ENCODE measurements at regions not wholly inside any gene's neighbourhood (a gene's known extent, or its start where the extent isn't known, plus 50 kb on each side); places are given as distances from the start of the nearest gene placed in this dataset.

GRCh38 chr2:5834501-5834900 lies 142.3 kb downstream of the SOX11 start:
- no peaks in the 10 kb centered on the region for H3K27me3 ChIP-seq (ENCODE audit: control insufficient read depth in 2 of 2, insufficient read depth in 2 of 2, low read length in 2 of 2)
- no peak overlapping the region for H3K4me3 ChIP-seq (ENCODE audit: low read length in 2 of 2)
- H3K27ac ChIP-seq (ENCODE audit: low read depth in 2 of 2, low read length in 2 of 2) = no peak overlapping the region
- no peak overlapping the region for H3K9ac ChIP-seq (ENCODE audit: low read depth in 1 of 2, low read length in 2 of 2)
- no peaks in the 10 kb centered on the region for H3K4me1 ChIP-seq (ENCODE audit: control insufficient read depth in 2 of 2, insufficient read depth in 2 of 2, low read length in 2 of 2)
- H3K9me3 ChIP-seq (ENCODE audit: control insufficient read depth in 2 of 2, low read length in 2 of 2) = no peaks in the 10 kb centered on the region
- no peaks in the 10 kb centered on the region for H3K36me3 ChIP-seq (ENCODE audit: control insufficient read depth in 2 of 2, insufficient read depth in 2 of 2, low read length in 2 of 2)

- Histone ChIP-seq H3K4me1 (ENCODE audit: control insufficient read depth in 2 of 2, insufficient read depth in 2 of 2, low read length in 2 of 2) (no peaks in the 10 kb centered on the region), H3K27me3 (ENCODE audit: control insufficient read depth in 2 of 2, insufficient read depth in 2 of 2, low read length in 2 of 2) (no peaks in the 10 kb centered on the region), H3K27ac (ENCODE audit: low read depth in 2 of 2, low read length in 2 of 2) (no peak overlapping the region), H3K36me3 (ENCODE audit: control insufficient read depth in 2 of 2, insufficient read depth in 2 of 2, low read length in 2 of 2) (no peaks in the 10 kb centered on the region), H3K9me3 (ENCODE audit: control insufficient read depth in 2 of 2, low read length in 2 of 2) (peaks cover 0 to 2% of the 10 kb centered on the region in 2 donors), H3K4me3 (ENCODE audit: low read length in 2 of 2) (no peak overlapping the region), H3K9ac (ENCODE audit: low read depth in 1 of 2, low read length in 2 of 2) (no peak overlapping the region)
These were observed 147.4 kb downstream of the SOX11 start for GRCh38 chr2:5839550-5839949.

DNA sequence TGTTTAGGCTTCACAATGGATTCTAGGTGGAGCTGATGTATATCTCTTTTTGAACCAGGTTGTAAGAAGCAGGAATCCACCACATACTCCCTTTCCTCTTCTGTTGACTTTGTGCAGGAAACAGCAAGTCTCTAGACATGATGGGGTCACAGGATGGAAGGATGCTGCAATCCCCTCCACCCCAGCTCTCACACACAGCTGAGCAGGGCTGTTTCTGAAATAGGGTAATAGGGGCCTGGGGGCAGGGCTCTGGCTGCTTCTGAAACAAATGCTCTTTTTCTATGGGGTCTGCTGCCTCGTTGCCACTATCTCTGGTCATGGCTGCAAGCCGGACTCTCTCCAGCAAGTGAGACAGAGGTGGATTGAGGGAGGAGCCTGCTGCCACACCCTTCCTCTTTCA lies 148.9 kb downstream of the SOX11 start:
- no peaks in the 10 kb centered on the region for H3K27me3 ChIP-seq (ENCODE audit: control insufficient read depth in 2 of 2, insufficient read depth in 2 of 2, low read length in 2 of 2)
- peaks cover 0 to 2% of the 10 kb centered on the region in 2 donors for H3K9me3 ChIP-seq (ENCODE audit: control insufficient read depth in 2 of 2, low read length in 2 of 2)
- no peaks in the 10 kb centered on the region for H3K36me3 ChIP-seq (ENCODE audit: control insufficient read depth in 2 of 2, insufficient read depth in 2 of 2, low read length in 2 of 2)
- H3K9ac ChIP-seq (ENCODE audit: low read depth in 1 of 2, low read length in 2 of 2) = no peak overlapping the region
- no peak overlapping the region for H3K27ac ChIP-seq (ENCODE audit: low read depth in 2 of 2, low read length in 2 of 2)
- H3K4me3 ChIP-seq (ENCODE audit: low read length in 2 of 2) = no peak overlapping the region
- no peaks in the 10 kb centered on the region for H3K4me1 ChIP-seq (ENCODE audit: control insufficient read depth in 2 of 2, insufficient read depth in 2 of 2, low read length in 2 of 2)

DNA sequence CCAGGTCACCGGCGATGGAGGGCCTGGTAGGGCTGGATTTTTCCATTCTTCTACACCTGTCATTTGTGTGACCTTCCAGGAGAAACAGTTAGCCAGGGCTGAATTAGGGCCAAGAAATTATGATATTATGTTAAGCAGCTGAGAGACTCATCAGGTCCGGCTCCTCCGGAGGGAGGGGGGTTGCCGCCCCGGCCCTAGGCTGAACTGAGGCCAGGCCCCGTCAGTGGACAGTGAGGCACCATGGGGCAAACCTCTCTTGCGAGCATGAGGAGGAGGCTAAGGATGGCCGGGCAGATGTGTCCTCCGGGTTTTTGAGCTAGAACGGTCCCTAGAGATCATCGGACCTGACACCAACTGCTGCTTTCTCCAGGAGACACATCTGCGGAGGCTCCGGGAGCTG lies 150.1 kb downstream of the SOX11 start:
- Histone ChIP-seq H3K27me3 (ENCODE audit: control insufficient read depth in 2 of 2, insufficient read depth in 2 of 2, low read length in 2 of 2) (no peaks in the 10 kb centered on the region), H3K27ac (ENCODE audit: low read depth in 2 of 2, low read length in 2 of 2) (no peak overlapping the region), H3K36me3 (ENCODE audit: control insufficient read depth in 2 of 2, insufficient read depth in 2 of 2, low read length in 2 of 2) (no peaks in the 10 kb centered on the region), H3K4me1 (ENCODE audit: control insufficient read depth in 2 of 2, insufficient read depth in 2 of 2, low read length in 2 of 2) (no peaks in the 10 kb centered on the region), H3K9ac (ENCODE audit: low read depth in 1 of 2, low read length in 2 of 2) (no peak overlapping the region), H3K9me3 (ENCODE audit: control insufficient read depth in 2 of 2, low read length in 2 of 2) (peaks cover 0 to 2% of the 10 kb centered on the region in 2 donors), H3K4me3 (ENCODE audit: low read length in 2 of 2) (no peak overlapping the region)

DNA sequence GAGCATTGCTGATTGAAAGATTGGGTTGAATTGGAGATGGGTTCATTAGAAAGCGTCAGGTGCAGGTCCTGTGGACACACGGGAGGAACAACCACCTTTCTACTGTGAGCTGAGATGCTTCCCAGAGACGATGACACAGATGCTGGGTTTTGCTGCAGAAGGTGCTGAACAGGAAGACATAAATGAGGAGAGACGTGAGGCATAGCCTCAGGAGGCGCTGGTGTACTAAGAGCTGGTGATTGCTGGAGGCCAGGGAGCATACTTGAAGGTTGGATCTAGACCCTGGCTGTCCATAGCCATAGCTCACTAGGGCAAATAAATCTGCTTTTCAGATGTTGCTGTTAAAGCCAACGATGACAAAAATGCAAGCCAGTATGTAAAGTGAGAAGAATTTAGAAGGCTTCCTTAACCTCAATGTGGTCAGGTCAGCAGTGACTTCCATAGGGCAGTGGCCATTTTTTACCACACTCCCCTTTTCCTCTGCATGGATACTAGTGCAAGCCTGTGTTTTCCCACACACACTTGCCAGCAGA lies 153.7 kb downstream of the SOX11 start:
- no peak overlapping the region for H3K27ac ChIP-seq (ENCODE audit: low read depth in 2 of 2, low read length in 2 of 2)
- no peaks in the 10 kb centered on the region for H3K36me3 ChIP-seq (ENCODE audit: control insufficient read depth in 2 of 2, insufficient read depth in 2 of 2, low read length in 2 of 2)
- peaks cover 0 to 2% of the 10 kb centered on the region in 2 donors for H3K9me3 ChIP-seq (ENCODE audit: control insufficient read depth in 2 of 2, low read length in 2 of 2)
- H3K9ac ChIP-seq (ENCODE audit: low read depth in 1 of 2, low read length in 2 of 2) = no peak overlapping the region
- no peaks in the 10 kb centered on the region for H3K27me3 ChIP-seq (ENCODE audit: control insufficient read depth in 2 of 2, insufficient read depth in 2 of 2, low read length in 2 of 2)
- H3K4me1 ChIP-seq (ENCODE audit: control insufficient read depth in 2 of 2, insufficient read depth in 2 of 2, low read length in 2 of 2) = no peaks in the 10 kb centered on the region
- no peak overlapping the region for H3K4me3 ChIP-seq (ENCODE audit: low read length in 2 of 2)

DNA sequence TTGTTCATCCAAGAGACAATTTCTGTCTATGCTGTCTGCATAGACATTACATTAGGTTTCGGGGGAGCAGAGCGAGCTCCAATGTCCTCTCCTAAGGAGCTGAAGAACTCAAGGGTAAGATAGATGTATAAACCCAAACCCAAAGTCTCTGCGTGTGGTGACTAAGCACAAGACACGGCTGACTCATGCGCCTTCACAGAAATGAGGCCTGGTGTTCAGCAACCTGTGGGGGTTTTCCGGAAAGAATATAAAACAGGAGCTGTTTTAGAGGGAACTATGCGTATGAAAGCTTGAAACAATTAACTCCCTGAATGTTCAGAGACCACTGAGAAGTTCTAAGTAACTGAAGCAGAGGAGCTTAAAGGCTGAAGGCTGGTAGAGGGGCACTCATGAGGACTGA lies 154.7 kb downstream of the SOX11 start:
- no peaks in the 10 kb centered on the region for H3K4me1 ChIP-seq (ENCODE audit: control insufficient read depth in 2 of 2, insufficient read depth in 2 of 2, low read length in 2 of 2)
- H3K27ac ChIP-seq (ENCODE audit: low read depth in 2 of 2, low read length in 2 of 2) = no peak overlapping the region
- H3K9me3 ChIP-seq (ENCODE audit: control insufficient read depth in 2 of 2, low read length in 2 of 2) = peaks cover 0 to 2% of the 10 kb centered on the region in 2 donors
- no peaks in the 10 kb centered on the region for H3K27me3 ChIP-seq (ENCODE audit: control insufficient read depth in 2 of 2, insufficient read depth in 2 of 2, low read length in 2 of 2)
- no peak overlapping the region for H3K9ac ChIP-seq (ENCODE audit: low read depth in 1 of 2, low read length in 2 of 2)
- H3K4me3 ChIP-seq (ENCODE audit: low read length in 2 of 2) = no peak overlapping the region
- H3K36me3 ChIP-seq (ENCODE audit: control insufficient read depth in 2 of 2, insufficient read depth in 2 of 2, low read length in 2 of 2) = no peaks in the 10 kb centered on the region

GRCh38 chr2:5849562-5849961 lies 157.4 kb downstream of the SOX11 start:
- Histone ChIP-seq H3K27me3 (ENCODE audit: control insufficient read depth in 2 of 2, insufficient read depth in 2 of 2, low read length in 2 of 2) (no peaks in the 10 kb centered on the region), H3K4me1 (ENCODE audit: control insufficient read depth in 2 of 2, insufficient read depth in 2 of 2, low read length in 2 of 2) (no peaks in the 10 kb centered on the region), H3K9ac (ENCODE audit: low read depth in 1 of 2, low read length in 2 of 2) (no peak overlapping the region), H3K4me3 (ENCODE audit: low read length in 2 of 2) (no peak overlapping the region), H3K27ac (ENCODE audit: low read depth in 2 of 2, low read length in 2 of 2) (no peak overlapping the region), H3K9me3 (ENCODE audit: control insufficient read depth in 2 of 2, low read length in 2 of 2) (peaks cover 0 to 2% of the 10 kb centered on the region in 2 donors), H3K36me3 (ENCODE audit: control insufficient read depth in 2 of 2, insufficient read depth in 2 of 2, low read length in 2 of 2) (no peaks in the 10 kb centered on the region)

DNA sequence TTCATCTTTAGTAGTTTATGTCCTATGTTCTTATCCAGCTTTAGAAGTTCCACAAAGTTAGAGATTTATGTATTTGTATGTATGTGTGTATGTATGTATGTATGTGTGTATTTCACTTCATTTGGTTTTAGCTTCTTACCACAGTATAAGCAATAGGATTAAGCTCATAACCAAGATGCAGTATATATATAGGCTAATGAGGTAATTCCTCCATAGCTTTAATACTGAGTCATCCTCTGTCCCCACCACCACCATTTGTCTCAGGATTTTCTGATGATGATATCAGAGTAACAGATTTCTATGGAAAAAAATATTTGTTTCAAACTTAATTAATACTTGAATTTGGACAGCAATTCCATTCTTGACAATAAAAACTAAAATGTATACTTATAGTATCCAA lies 159.2 kb downstream of the SOX11 start:
- Histone ChIP-seq H3K27me3 (ENCODE audit: control insufficient read depth in 2 of 2, insufficient read depth in 2 of 2, low read length in 2 of 2) (no peaks in the 10 kb centered on the region), H3K4me3 (ENCODE audit: low read length in 2 of 2) (no peak overlapping the region), H3K9ac (ENCODE audit: low read depth in 1 of 2, low read length in 2 of 2) (no peak overlapping the region), H3K9me3 (ENCODE audit: control insufficient read depth in 2 of 2, low read length in 2 of 2) (peaks cover 0 to 2% of the 10 kb centered on the region in 2 donors), H3K4me1 (ENCODE audit: control insufficient read depth in 2 of 2, insufficient read depth in 2 of 2, low read length in 2 of 2) (no peaks in the 10 kb centered on the region), H3K36me3 (ENCODE audit: control insufficient read depth in 2 of 2, insufficient read depth in 2 of 2, low read length in 2 of 2) (no peaks in the 10 kb centered on the region), H3K27ac (ENCODE audit: low read depth in 2 of 2, low read length in 2 of 2) (no peak overlapping the region)

GRCh38 chr2:5854797-5855196 lies 162.6 kb downstream of the SOX11 start:
- Histone ChIP-seq H3K9me3 (ENCODE audit: control insufficient read depth in 2 of 2, low read length in 2 of 2) (peaks cover 0 to 2% of the 10 kb centered on the region in 2 donors), H3K36me3 (ENCODE audit: control insufficient read depth in 2 of 2, insufficient read depth in 2 of 2, low read length in 2 of 2) (no peaks in the 10 kb centered on the region), H3K27me3 (ENCODE audit: control insufficient read depth in 2 of 2, insufficient read depth in 2 of 2, low read length in 2 of 2) (no peaks in the 10 kb centered on the region), H3K9ac (ENCODE audit: low read depth in 1 of 2, low read length in 2 of 2) (no peak overlapping the region), H3K27ac (ENCODE audit: low read depth in 2 of 2, low read length in 2 of 2) (no peak overlapping the region), H3K4me1 (ENCODE audit: control insufficient read depth in 2 of 2, insufficient read depth in 2 of 2, low read length in 2 of 2) (no peaks in the 10 kb centered on the region), H3K4me3 (ENCODE audit: low read length in 2 of 2) (no peak overlapping the region)

DNA sequence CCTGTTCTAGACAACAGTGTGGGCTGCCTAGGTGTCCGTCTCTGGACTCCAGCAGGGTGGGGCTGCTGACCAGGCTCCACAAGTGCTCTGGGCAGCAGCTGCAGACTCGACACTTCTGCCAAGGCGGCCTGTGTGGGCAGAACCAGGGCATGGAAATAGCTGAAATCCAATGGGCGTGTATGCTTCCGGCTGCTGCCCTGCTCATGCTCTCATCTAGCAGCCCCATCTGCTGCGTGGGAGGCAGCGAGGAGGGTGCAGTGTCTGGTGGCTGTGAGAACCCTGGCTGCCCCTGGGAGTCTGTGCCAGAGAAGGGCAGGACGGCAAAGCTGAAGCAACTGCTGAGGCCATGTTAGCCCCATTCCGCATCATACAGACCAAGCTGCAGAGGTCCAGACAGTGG lies 174.9 kb downstream of the SOX11 start:
- H3K36me3 ChIP-seq (ENCODE audit: control insufficient read depth in 2 of 2, insufficient read depth in 2 of 2, low read length in 2 of 2) = no peaks in the 10 kb centered on the region
- no peak overlapping the region for H3K4me3 ChIP-seq (ENCODE audit: low read length in 2 of 2)
- no peaks in the 10 kb centered on the region for H3K27me3 ChIP-seq (ENCODE audit: control insufficient read depth in 2 of 2, insufficient read depth in 2 of 2, low read length in 2 of 2)
- peaks cover 0 to 3% of the 10 kb centered on the region in 2 donors for H3K9me3 ChIP-seq (ENCODE audit: control insufficient read depth in 2 of 2, low read length in 2 of 2)
- no peak overlapping the region for H3K9ac ChIP-seq (ENCODE audit: low read depth in 1 of 2, low read length in 2 of 2)
- H3K4me1 ChIP-seq (ENCODE audit: control insufficient read depth in 2 of 2, insufficient read depth in 2 of 2, low read length in 2 of 2) = no peaks in the 10 kb centered on the region
- no peak overlapping the region for H3K27ac ChIP-seq (ENCODE audit: low read depth in 2 of 2, low read length in 2 of 2)

GRCh38 chr2:5868931-5869330 lies 176.7 kb downstream of the SOX11 start:
- no peaks in the 10 kb centered on the region for H3K27me3 ChIP-seq (ENCODE audit: control insufficient read depth in 2 of 2, insufficient read depth in 2 of 2, low read length in 2 of 2)
- H3K9ac ChIP-seq (ENCODE audit: low read depth in 1 of 2, low read length in 2 of 2) = no peak overlapping the region
- H3K4me1 ChIP-seq (ENCODE audit: control insufficient read depth in 2 of 2, insufficient read depth in 2 of 2, low read length in 2 of 2) = no peaks in the 10 kb centered on the region
- no peaks in the 10 kb centered on the region for H3K36me3 ChIP-seq (ENCODE audit: control insufficient read depth in 2 of 2, insufficient read depth in 2 of 2, low read length in 2 of 2)
- H3K4me3 ChIP-seq (ENCODE audit: low read length in 2 of 2) = no peak overlapping the region
- no peak overlapping the region for H3K27ac ChIP-seq (ENCODE audit: low read depth in 2 of 2, low read length in 2 of 2)
- H3K9me3 ChIP-seq (ENCODE audit: control insufficient read depth in 2 of 2, low read length in 2 of 2) = no peaks in the 10 kb centered on the region
